ENCODE measurements at regions not wholly inside any gene's neighbourhood (a gene's known extent, or its start where the extent isn't known, plus 50 kb on each side); places are given as distances from the start of the nearest gene placed in this dataset.

- no peak for DNase-seq
These were observed 115.8 kb upstream of the CWC22 start for GRCh38 chr2:180122874-180123273.

- DNase-seq = peak in 1 of 5 experiments; percentile 18
These were observed 108.6 kb upstream of the CWC22 start for GRCh38 chr2:180115675-180116074.

GRCh38 chr2:180115269-180115668 is 108.2 kb upstream of the CWC22 start:
- DNase-seq = no peak

- DNase-seq = no peak
These were observed 104.8 kb upstream of the CWC22 start for GRCh38 chr2:180111901-180112300.

GRCh38 chr2:180110469-180110868 is 103.4 kb upstream of the CWC22 start:
- no peak for DNase-seq

GRCh38 chr2:180101846-180102245 is 94.7 kb upstream of the CWC22 start:
- no peak for DNase-seq

GRCh38 chr2:180099308-180099707 is 92.2 kb upstream of the CWC22 start:
- no peak for DNase-seq

- DNase-seq = no peak
These were observed 78.0 kb upstream of the CWC22 start for GRCh38 chr2:180085144-180085543.

GRCh38 chr2:180077295-180077906 is 70.3 kb upstream of the CWC22 start:
- DNase-seq = no peak

GRCh38 chr2:180075870-180076269 is 68.8 kb upstream of the CWC22 start:
- DNase-seq = no peak

- DNase-seq = no peak
These were observed 64.7 kb upstream of the CWC22 start for GRCh38 chr2:180071797-180072196.

GRCh38 chr2:180063494-180064092 is 56.5 kb upstream of the CWC22 start:
- no peak for DNase-seq

GRCh38 chr2:180062178-180062577 is 55.1 kb upstream of the CWC22 start:
- DNase-seq = no peak

GRCh38 chr2:180061546-180061945 is 54.4 kb upstream of the CWC22 start:
- DNase-seq = no peak

GRCh38 chr2:180061085-180061484 is 54.0 kb upstream of the CWC22 start:
- no peak for DNase-seq

- DNase-seq = no peak
These were observed 51.9 kb upstream of the CWC22 start for GRCh38 chr2:180058993-180059392.

- no peak for DNase-seq
These were observed 50.8 kb upstream of the CWC22 start for GRCh38 chr2:180057706-180058412.
